IMR-90 (cell line): ENCODE measurements at regions not wholly inside any gene's neighbourhood (a gene's known extent, or its start where the extent isn't known, plus 50 kb on each side); places are given as distances from the start of the nearest gene placed in this dataset.

Source experiments
- POLR2A ChIP-seq: IDR thresholded peaks from 2 replicates; pipeline ENCODE4 v1.6.1; 2012; ENCODE audit warnings: mild to moderate bottlenecking, low read depth, low read length
- TF ChIP-seq, protein P1 (sequence below): conservative IDR thresholded peaks from 2 replicates; pipeline ENCODE4 v1.5.1; 2012; ENCODE audit warnings: mild to moderate bottlenecking, low read depth, low read length, improper control_type of control experiment

DNA sequence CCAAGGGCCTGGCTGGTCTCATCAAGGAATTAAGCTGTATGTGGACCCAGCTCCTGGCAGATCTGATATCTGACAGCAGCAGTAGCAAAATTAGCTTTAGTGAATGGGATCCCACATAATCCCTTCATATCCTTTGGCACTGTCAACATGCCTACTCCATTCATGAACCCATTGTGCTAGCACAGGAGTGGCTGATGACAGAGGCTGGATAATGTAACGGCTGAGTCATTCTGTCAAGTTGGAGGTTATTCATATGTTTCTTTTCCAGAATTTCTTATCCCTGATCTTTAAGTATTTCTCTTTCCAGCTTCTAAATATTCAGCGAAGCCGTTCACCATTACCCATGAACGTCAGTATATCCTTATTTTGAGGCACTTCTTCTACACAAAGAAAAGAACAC, 84.3 kb downstream of the EXTL2 start:
- no peak for TF ChIP-seq POLR2A
- TF ChIP-seq, protein P1, sequence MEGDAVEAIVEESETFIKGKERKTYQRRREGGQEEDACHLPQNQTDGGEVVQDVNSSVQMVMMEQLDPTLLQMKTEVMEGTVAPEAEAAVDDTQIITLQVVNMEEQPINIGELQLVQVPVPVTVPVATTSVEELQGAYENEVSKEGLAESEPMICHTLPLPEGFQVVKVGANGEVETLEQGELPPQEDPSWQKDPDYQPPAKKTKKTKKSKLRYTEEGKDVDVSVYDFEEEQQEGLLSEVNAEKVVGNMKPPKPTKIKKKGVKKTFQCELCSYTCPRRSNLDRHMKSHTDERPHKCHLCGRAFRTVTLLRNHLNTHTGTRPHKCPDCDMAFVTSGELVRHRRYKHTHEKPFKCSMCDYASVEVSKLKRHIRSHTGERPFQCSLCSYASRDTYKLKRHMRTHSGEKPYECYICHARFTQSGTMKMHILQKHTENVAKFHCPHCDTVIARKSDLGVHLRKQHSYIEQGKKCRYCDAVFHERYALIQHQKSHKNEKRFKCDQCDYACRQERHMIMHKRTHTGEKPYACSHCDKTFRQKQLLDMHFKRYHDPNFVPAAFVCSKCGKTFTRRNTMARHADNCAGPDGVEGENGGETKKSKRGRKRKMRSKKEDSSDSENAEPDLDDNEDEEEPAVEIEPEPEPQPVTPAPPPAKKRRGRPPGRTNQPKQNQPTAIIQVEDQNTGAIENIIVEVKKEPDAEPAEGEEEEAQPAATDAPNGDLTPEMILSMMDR = no peak
